Motor neuron (in vitro differentiated cells): ENCODE measurements at regions not wholly inside any gene's neighbourhood (a gene's known extent, or its start where the extent isn't known, plus 50 kb on each side); places are given as distances from the start of the nearest gene placed in this dataset.
"Not testable (repeated sequence)": the region's sequence is repeated elsewhere in the genome, so short reads cannot be mapped to it uniquely, and the experiment has no call there.

Source experiments
- ATAC-seq, 8 experiments: fragments of 200-7000 bp; cut with Tn5 transposase; replicated peaks in 6 of 8; 2 replicates each; pipeline ENCODE4 v1.8.0; 2021; ENCODE audit warnings: mild to moderate bottlenecking in 8 of 8, moderate library complexity in 8 of 8
- H3K27ac ChIP-seq, 2 donors: fragments of 250-450 bp; sonication (Bioruptor Pico); 2 replicates each; pipeline ENCODE4 v1.9.0; 2021; ENCODE audit warnings: antibody characterized with exemption in 2 of 2, mild to moderate bottlenecking in 2 of 2, moderate library complexity in 1 of 2
- H3K4me1 ChIP-seq, 2 donors: fragments of 250-450 bp; sonication (Bioruptor Pico); replicated peaks in 1 of 2; 2 replicates each; pipeline ENCODE4 v1.6.1; 2021; ENCODE audit warnings: antibody characterized with exemption in 2 of 2, mild to moderate bottlenecking in 2 of 2, moderate library complexity in 1 of 2
- H3K4me3 ChIP-seq, 5 donors: fragments of 250-450 bp; sonication (Bioruptor Pico); 2 replicates each; pipeline ENCODE4 v1.9.0; 2021; ENCODE audit warnings: antibody characterized with exemption in 5 of 5, mild to moderate bottlenecking in 5 of 5, moderate library complexity in 4 of 5
- WGBS, 10 experiments: fragments of 450-650 bp; shearing (Covaris generic); methylation state at CpG; one replicate each; pipeline ENCODE4 v1.0.0; 2022; 5-methylcytosine and 5-hydroxymethylcytosine counted together
- in situ Hi-C, 9 experiments: fragments of 400-800 bp; cut with MboI; loops; one replicate each; pipeline ENCODE4 v1.15.0; 2021; ENCODE audit warnings: low sequenced_read_pairs in 9 of 9, low pct_unique_long_range_greater_than_20kb in 2 of 9; ENCODE audit not compliant: unreplicated experiment in 9 of 9

DNA sequence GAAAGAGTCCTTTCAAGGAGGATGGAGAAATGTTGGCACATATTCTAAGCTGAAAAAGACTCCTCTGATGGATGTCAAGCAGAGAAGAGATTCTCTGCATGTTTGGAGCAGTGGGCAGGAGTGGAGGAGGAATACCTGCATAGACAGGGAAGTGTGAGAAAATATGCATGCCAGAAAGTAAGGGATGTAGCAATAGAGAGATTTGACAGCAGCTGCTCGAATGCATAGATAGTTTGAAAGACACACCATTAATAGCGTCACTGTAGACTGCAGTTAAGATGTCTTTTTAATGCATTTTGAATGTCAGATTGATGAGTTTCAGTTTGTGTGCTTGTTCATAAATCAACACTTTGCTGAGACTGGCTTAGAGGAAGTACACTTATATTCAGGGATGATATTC lies 169.9 kb upstream of the POT1 start:
- Histone ChIP-seq H3K4me3 (no peak overlapping the region), H3K27ac (no peak overlapping the region)
- 0 to 100% (median 42%) methylated on average over 1 to 2 of the region's 2 CpGs; no CpG with 5 or more reads in 1 of the 10 experiments for WGBS, 10 experiments

GRCh38 chr7:125098377-125098970 lies 168.8 kb upstream of the POT1 start:
- peak in 1 of 8 experiments; percentile 56 for ATAC-seq
- Histone ChIP-seq H3K27ac (no peak overlapping the region), H3K4me1 (no peaks in the 10 kb centered on the region), H3K4me3 (no peak overlapping the region)
- 0 to 89% (median 60%) methylated on average over 1 of the region's 1 CpG; no CpG with 5 or more reads in 3 of the 10 experiments for WGBS, 10 experiments
- in situ Hi-C loops: no loop called here

More for the DNA sequence above, 169.9 kb upstream of the POT1 start:
- in situ Hi-C loops: no loop called here
- no peaks in the 10 kb centered on the region for H3K4me1 ChIP-seq
- no peak for ATAC-seq

DNA sequence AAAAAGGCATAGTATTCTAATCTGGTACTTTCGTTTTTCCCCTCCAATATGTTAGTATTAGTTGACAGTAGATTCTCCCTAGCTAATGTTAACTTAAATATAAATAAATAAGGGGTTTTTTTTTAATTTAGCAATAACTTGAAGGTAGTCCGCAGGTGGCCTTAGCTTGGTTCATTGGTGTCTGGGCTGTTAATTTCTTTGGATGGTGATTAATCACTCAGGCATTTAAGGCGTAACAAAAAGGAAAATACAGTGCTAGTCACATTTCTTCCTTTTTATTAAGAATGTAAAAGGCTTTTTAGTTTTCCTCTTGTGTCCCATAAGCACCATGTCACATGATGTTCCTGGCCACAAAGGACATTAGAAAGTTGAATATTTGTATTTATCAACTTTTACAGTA lies 161.0 kb upstream of the POT1 start:
- ATAC-seq: no peak
- no peak overlapping the region for H3K4me3 ChIP-seq
- no peak overlapping the region for H3K27ac ChIP-seq
- H3K4me1 ChIP-seq: no peaks in the 10 kb centered on the region
- WGBS, 10 experiments: 0 to 100% (median 63%) methylated on average over 1 to 3 of the region's 3 CpGs; no CpG with 5 or more reads in 2 of the 10 experiments
- in situ Hi-C loops: no loop called here

GRCh38 chr7:125089171-125089570 lies 159.5 kb upstream of the POT1 start:
- WGBS, 10 experiments: 0 to 100% (median 63%) methylated on average over 2 to 3 of the region's 3 CpGs; no CpG with 5 or more reads in 1 of the 10 experiments
- no peak for ATAC-seq
- Histone ChIP-seq H3K4me3 (no peak overlapping the region), H3K4me1 (no peaks in the 10 kb centered on the region), H3K27ac (no peak overlapping the region)
- in situ Hi-C loops: no loop called here

DNA sequence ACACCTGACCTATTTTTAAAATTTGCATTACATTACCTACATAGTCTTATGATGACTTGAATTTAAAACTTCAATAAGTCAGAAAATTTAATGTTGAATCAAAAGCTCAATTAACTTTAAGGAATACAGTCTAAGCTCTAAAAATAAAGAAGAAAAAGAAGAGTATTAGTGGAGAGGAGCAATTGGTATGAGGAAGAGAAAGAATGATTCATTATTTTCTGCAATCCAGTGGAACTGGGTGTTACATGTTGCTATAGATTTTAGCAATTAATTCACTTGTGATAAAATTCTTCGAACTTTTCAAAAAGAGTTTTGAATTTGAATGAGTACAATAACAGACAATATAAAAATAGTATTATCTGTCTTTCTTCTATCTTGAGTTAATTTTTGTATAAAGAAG lies 158.9 kb upstream of the POT1 start:
- H3K4me3 ChIP-seq: no peak overlapping the region
- no peak for ATAC-seq
- in situ Hi-C loops: no loop called here
- H3K4me1 ChIP-seq: no peaks in the 10 kb centered on the region
- WGBS, 10 experiments: 0 to 100% (median 20%) methylated on average over 1 of the region's 1 CpG; no CpG with 5 or more reads in 5 of the 10 experiments
- no peak overlapping the region for H3K27ac ChIP-seq

DNA sequence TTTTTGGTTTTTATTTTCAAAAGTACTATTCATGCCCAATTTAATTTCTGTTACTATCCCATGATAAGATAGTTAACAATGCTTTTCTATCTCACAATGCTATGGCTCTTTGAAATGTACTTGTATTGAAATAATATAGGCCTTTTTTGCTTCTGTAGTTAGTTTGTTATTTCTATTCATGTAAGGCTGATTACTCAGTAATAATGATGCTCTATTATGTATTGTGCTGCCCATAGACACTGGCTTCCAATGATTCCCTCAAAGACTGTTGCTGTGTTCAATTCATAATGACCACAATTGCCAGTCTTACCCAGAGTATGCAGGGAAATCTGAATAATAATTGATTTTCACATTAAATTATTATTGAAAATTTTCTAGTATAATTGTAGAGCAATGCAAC lies 155.5 kb upstream of the POT1 start:
- no peak overlapping the region for H3K27ac ChIP-seq
- no peak overlapping the region for H3K4me3 ChIP-seq
- no peak for ATAC-seq
- no peaks in the 10 kb centered on the region for H3K4me1 ChIP-seq
- in situ Hi-C loops: no loop called here

GRCh38 chr7:125084196-125084595 lies 154.6 kb upstream of the POT1 start:
- no peaks in the 10 kb centered on the region for H3K4me1 ChIP-seq
- WGBS, 10 experiments: 0 to 100% (median 80%) methylated on average over 1 of the region's 1 CpG; no CpG with 5 or more reads in 4 of the 10 experiments
- no peak overlapping the region for H3K27ac ChIP-seq
- no peak overlapping the region for H3K4me3 ChIP-seq
- no peak for ATAC-seq
- in situ Hi-C loops: no loop called here

- WGBS, 10 experiments: 0 to 100% (median 78%) methylated on average over 1 to 3 of the region's 3 CpGs; no CpG with 5 or more reads in 1 of the 10 experiments
- no peak for ATAC-seq
- Histone ChIP-seq H3K27ac (no peak overlapping the region), H3K4me3 (no peak overlapping the region), H3K4me1 (no peaks in the 10 kb centered on the region)
- in situ Hi-C loops: loop anchor here in 3 of 9 experiments (25.0 kb wide), 1 partner anchor 588 kb away; no protein-coding TSS in a partner anchor
Measured at GRCh38 chr7:125074141-125074540, 144.5 kb upstream of the POT1 start.

- Histone ChIP-seq H3K4me3 (no peak overlapping the region), H3K4me1 (no peaks in the 10 kb centered on the region), H3K27ac (no peak overlapping the region)
- in situ Hi-C loops: loop anchor here in 3 of 9 experiments (25.0 kb wide), 1 partner anchor 597 kb away; no protein-coding TSS in a partner anchor
- no peak for ATAC-seq
- WGBS, 10 experiments: 0 to 100% (median 74%) methylated on average over 1 of the region's 1 CpG
Measured at GRCh38 chr7:125065546-125065945, 135.9 kb upstream of the POT1 start.

GRCh38 chr7:125065001-125065400 lies 135.4 kb upstream of the POT1 start:
- 0 to 100% (median 89%) methylated on average over 1 of the region's 1 CpG; no CpG with 5 or more reads in 4 of the 10 experiments for WGBS, 10 experiments
- Histone ChIP-seq H3K4me3 (no peak overlapping the region), H3K4me1 (no peaks in the 10 kb centered on the region), H3K27ac (no peak overlapping the region)
- in situ Hi-C loops: loop anchor here in 3 of 9 experiments (25.0 kb wide), 1 partner anchor 597 kb away; no protein-coding TSS in a partner anchor
- ATAC-seq: no peak

DNA sequence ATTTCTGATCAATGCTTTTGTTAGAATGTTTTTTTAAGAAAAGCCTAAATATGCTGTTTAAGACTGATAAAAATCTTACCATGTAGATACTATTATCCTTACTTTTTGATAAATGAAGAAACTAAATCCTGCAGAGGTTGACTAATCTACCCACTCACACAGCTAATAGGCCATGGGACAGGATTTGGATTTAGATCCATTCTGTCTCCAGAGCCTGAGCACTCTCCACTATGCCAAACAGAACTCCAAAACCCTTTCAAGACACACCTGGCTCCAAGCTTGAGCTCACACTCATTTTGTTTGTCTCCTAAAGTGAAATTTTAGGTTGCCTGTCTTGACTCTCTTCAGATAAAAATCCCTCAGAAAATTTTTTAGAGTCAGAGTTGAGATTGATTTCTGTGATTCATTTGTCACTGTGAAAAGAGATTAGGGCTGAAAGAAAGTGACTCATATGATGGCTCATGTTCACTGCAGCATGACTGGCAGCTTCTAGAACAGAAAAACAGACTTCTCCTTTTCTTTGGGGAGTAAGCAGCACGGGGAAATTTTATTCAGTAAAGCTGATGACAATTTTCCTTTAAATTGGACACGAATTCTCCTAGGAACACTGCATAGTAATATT lies 132.3 kb upstream of the POT1 start:
- Histone ChIP-seq H3K4me3 (no peak overlapping the region), H3K4me1 (no peaks in the 10 kb centered on the region), H3K27ac (no peak overlapping the region)
- 0 to 65% (median 20%) methylated on average over 1 to 2 of the region's 2 CpGs; no CpG with 5 or more reads in 1 of the 10 experiments for WGBS, 10 experiments
- in situ Hi-C loops: loop anchor here in 3 of 9 experiments (25.0 kb wide), 1 partner anchor 600 kb away; no protein-coding TSS in a partner anchor
- ATAC-seq: peak in 7 of 8 experiments; percentile 48 to 91 (median 60)

DNA sequence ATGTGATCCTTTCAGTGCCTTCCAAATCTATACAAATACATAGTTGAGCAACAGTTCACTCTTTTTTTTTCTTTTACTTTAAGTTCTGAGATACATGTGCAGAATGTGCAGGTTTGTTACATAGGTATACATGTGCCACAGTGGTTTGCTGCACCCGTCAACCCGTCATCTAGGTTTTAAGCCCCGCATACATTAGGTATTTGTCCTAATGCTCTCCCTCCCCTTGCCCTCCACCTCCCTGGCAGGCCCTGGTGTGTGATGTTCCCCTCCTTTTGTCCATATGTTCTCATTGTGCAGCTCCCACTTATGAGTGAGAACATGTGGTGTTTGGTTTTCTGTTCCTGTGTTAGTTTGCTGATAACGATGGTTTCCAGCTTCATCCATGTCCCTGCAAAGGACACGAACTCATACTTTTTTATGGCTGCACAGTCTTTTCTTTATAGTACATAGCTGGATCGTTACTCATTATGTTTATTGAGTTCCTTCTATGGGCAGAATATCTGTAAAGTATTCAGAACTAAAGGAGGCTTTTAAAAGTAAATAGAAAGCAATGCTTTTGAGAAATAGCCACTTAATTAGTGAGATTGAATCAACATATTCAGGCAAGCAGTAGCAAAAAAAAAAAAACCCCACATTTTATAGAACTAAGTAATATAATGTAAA lies 131.6 kb upstream of the POT1 start:
- WGBS, 10 experiments: 0 to 63% (median 44%) methylated on average over 1 to 6 of the region's 6 CpGs
- H3K4me3 ChIP-seq, H3K27ac ChIP-seq, H3K4me1 ChIP-seq: not testable (repeated sequence)
- in situ Hi-C loops: loop anchor here in 3 of 9 experiments (25.0 kb wide), 1 partner anchor 601 kb away; no protein-coding TSS in a partner anchor
- peak in 2 of 8 experiments; percentile 36 to 41 for ATAC-seq

GRCh38 chr7:125059861-125060456 lies 130.3 kb upstream of the POT1 start:
- H3K27ac ChIP-seq: no peak overlapping the region
- no peak for ATAC-seq
- peaks cover 0 to 10% of the 10 kb centered on the region in 2 donors for H3K4me1 ChIP-seq
- in situ Hi-C loops: loop anchor here in 3 of 9 experiments (25.0 kb wide), 1 partner anchor 602 kb away; no protein-coding TSS in a partner anchor
- no peak overlapping the region for H3K4me3 ChIP-seq
- 6 to 39% (median 36%) methylated on average over 2 to 3 of the region's 3 CpGs; no CpG with 5 or more reads in 2 of the 10 experiments for WGBS, 10 experiments
